B cell (primary cell): ENCODE measurements at regions not wholly inside any gene's neighbourhood (a gene's known extent, or its start where the extent isn't known, plus 50 kb on each side); places are given as distances from the start of the nearest gene placed in this dataset.

Experiments
- EZH2 ChIP-seq: IDR thresholded peaks from 2 replicates; pipeline ENCODE4 v1.6.1; 2012; ENCODE audit warnings: borderline replicate concordance, low read depth, mild to moderate bottlenecking, moderate library complexity, low read length; ENCODE audit not compliant: insufficient read depth, poor library complexity, severe bottlenecking
- TF ChIP-seq, protein P1 (sequence below): fragments of 200-600 bp; IDR thresholded peaks from one replicate; pipeline ENCODE4 v1.8.0; 2022; ENCODE audit warnings: antibody characterized with exemption, mild to moderate bottlenecking

DNA sequence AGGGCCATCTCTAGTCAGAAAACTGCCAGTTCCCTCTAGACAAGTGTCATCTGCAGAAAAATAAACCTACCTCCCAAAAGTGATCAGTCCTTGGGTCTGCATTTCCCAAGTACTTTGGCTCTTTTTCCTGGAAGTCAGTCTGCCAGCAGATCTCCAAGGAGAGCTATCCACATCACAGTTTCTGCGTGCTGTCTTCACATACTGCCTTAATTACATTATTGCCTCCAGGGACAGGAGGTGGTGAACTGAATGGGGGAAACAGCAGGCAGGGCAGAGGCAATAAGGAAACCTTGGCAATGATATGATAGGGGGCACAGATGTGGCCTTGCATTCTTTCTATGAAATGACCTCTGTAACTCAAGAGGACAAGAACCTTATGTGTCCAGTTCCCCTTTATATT, 105.9 kb upstream of the SIX2 start:
- no peak for TF ChIP-seq EZH2
- TF ChIP-seq, protein P1, sequence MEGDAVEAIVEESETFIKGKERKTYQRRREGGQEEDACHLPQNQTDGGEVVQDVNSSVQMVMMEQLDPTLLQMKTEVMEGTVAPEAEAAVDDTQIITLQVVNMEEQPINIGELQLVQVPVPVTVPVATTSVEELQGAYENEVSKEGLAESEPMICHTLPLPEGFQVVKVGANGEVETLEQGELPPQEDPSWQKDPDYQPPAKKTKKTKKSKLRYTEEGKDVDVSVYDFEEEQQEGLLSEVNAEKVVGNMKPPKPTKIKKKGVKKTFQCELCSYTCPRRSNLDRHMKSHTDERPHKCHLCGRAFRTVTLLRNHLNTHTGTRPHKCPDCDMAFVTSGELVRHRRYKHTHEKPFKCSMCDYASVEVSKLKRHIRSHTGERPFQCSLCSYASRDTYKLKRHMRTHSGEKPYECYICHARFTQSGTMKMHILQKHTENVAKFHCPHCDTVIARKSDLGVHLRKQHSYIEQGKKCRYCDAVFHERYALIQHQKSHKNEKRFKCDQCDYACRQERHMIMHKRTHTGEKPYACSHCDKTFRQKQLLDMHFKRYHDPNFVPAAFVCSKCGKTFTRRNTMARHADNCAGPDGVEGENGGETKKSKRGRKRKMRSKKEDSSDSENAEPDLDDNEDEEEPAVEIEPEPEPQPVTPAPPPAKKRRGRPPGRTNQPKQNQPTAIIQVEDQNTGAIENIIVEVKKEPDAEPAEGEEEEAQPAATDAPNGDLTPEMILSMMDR = no peak
